Renal cortex interstitium (tissue), 11 donors: ENCODE measurements at regions not wholly inside any gene's neighbourhood (a gene's known extent, or its start where the extent isn't known, plus 50 kb on each side); places are given as distances from the start of the nearest gene placed in this dataset.
"Not testable (repeated sequence)": the region's sequence is repeated elsewhere in the genome, so short reads cannot be mapped to it uniquely, and the experiment has no call there.

Experiments used
- DNase-seq, 11 donors: peaks; one replicate each; pipeline ENCODE4 v3.0.0-alpha.2; 2013; ENCODE audit warnings: low read depth in 9 of 11, low spot score in 4 of 11; ENCODE audit errors: extremely low read depth in 1 of 11

DNA sequence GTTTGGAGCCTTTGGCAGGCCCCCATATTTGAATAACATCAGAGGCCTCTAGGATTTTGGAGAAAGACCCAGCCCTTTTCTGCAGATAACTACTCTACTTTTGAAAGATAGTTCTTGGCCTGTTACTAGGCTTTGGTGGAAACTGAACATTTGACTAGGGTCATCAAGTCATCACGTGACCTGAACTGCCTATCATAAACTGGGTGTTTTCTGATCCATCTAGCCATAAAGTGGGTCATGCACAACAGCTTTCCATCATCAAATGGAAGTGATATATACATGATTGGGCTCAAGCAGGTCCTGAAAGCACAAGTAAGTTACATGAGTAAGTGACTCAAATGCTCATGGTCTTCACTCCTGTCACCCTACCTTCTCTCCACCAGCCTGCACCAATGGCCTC, 552.3 kb upstream of the GRM3 start:
- no peak for DNase-seq

DNA sequence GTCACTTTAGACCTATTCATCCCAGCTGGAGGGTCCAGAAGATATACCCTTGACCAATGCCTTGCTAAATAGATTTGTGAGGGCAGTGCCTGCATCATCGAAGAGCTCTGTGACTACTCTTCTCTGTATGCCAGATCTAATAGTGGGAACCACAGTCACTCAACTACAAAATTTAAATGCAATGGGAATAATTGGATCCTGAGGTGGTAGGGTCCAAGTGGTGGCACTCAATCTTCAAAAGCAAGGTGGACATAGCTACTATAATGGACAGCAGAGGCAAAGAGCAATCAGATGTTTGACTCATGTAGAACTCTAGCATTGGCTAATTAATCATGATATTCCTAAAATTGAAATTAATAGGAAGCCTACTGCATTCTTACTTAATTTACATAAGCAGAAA, 554.3 kb upstream of the GRM3 start:
- DNase-seq, result no peak

GRCh38 chr7:86064572-86064971, 579.1 kb upstream of the GRM3 start:
- not testable (repeated sequence) for DNase-seq

DNA sequence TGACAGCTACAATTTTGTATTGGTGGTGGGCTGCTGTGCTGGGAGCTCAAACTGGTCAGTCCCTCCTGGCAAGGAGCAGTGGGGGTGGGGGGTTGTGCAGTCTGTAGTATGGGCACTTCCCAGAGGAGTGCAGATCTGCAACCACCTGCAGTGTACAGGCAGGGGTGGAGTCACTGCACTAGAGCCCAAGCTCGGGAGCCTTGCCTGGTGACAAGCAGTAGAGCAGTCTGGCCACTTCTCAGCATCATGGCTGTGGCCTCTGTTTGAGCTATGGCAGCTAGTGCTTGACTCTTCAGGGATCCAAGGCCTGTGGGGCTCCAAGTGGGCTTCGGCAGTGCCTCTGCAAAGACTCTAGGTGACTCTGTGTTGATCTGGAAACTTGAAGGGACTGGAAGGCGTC, 585.1 kb upstream of the GRM3 start:
- no peak for DNase-seq

GRCh38 chr7:86050918-86051317, 592.8 kb upstream of the GRM3 start:
- no peak for DNase-seq

GRCh38 chr7:86049910-86050309, 593.8 kb upstream of the GRM3 start:
- DNase-seq, result no peak

GRCh38 chr7:86045197-86045596, 598.5 kb upstream of the GRM3 start:
- DNase-seq, result not testable (repeated sequence)

DNA sequence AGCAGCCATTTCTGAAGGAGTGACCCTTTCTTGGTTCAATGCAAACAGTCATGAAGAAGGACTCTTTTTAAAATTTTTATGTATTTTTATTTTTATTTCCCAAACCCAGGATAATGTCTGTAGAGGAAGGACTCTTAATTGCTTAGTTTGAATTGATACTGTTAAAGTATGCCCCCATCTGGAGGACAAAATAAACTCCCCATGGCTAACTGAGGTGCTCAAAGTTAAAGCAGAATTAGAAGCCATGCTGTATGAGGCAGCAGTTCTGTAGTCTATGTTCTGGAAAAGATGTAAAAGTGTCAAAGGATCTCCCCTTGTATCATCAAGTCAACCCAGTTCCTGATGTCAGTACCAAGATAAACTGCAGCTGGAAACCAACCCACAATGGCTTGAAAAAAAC, 617.9 kb upstream of the GRM3 start:
- no peak for DNase-seq

DNA sequence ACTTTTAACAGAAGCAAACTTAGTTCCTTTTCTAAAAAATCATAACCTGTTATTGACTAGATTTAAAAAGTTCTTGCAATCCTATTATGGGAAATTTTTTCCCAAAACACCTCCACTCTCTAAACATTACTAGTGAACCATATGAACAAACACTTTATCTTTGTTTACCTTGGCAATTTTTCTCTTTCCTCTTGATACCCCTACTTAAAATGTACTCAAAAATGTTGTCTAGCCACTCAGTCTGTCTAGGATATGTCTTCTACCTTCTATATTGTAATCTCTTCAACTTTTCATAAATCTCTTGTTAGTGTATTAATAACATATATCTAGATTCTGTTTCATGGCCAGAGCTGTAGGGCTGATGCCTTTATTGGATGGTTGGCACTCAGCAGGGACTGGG, 630.0 kb upstream of the GRM3 start:
- no peak for DNase-seq

- DNase-seq, result no peak
These were observed 630.7 kb upstream of the GRM3 start for GRCh38 chr7:86012971-86013370.

- no peak for DNase-seq
These were observed 634.8 kb upstream of the GRM3 start for GRCh38 chr7:86008898-86009297.

- no peak for DNase-seq
These were observed 636.8 kb upstream of the GRM3 start for GRCh38 chr7:86006909-86007308.

DNA sequence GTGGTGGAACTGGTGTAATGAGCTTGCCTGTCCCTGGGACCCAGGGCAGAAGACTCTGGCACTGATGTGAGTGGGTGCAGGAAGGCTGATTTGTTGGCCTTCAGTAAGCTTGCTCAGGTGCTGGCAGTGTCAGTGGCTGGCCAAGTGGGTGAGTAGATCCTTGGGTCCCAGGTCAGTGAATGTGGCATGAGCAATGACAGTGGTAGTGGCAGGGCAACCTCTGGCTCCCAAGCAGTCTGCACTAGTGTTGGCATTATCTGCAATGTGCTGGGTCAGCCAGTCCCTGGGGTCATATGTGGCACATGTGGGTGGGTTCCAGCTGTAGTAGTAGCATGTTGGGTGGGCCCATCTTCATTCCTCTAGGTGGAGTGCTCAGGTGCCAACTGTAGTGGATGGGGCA, 640.9 kb upstream of the GRM3 start:
- DNase-seq, result no peak

GRCh38 chr7:85997515-85997914, 646.2 kb upstream of the GRM3 start:
- no peak for DNase-seq

DNA sequence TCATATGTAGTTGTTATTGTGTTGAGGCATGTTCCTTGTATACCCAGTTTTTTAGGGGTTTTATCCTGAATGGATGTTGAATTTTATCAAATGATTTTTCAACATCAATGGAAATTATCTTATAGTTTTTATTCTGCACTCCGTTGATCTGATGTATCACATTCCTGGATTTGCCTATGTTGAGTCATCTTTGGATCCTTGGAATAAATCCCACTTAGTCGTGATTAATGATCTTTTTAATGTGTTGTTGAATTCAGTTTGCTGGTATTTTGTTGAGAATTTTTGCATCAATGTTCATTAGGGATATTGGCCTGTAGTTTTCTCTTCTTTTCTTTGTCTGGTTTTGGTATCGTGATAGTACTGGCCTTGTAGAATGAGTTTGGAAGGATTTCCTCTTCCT, 648.6 kb upstream of the GRM3 start:
- no peak for DNase-seq

- DNase-seq, result no peak
These were observed 663.0 kb upstream of the GRM3 start for GRCh38 chr7:85980740-85981139.

- DNase-seq, result no peak
These were observed 669.5 kb upstream of the GRM3 start for GRCh38 chr7:85974176-85974575.

DNA sequence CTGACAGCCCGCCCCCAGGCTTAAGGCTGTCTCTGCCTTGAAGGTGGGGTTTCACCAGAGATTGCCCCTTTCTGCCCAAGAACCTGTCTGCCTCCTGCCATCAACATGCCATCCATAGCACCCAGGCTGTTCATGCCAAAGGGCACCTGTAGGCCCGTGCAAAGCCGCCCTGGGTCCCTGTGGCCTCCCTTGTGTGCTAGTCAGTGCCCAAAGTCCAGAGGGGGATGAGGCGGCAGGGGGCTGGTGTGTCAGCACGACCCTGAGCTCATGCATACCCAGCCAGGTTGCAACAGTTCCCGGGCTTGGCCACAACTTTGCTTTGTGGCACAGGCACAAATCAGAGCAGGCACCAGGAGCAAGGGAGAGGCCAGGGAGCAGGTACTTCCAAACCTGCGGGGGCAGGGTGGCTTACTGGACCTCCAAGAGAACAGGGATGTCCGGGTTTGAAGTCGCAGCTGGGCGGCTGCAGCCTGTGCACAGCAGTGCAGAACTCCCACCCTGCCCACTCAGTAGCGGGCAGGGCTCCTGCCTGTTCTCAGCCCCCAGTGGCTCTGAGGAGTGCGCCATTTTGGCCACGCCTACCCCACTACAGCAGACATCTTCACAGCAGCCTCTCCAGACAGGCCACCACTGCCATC, 671.1 kb upstream of the GRM3 start:
- no peak for DNase-seq

GRCh38 chr7:85954961-85955360, 688.7 kb upstream of the GRM3 start:
- no peak for DNase-seq

- no peak for DNase-seq
These were observed 692.8 kb upstream of the GRM3 start for GRCh38 chr7:85950871-85951270.

GRCh38 chr7:85950418-85950817, 693.3 kb upstream of the GRM3 start:
- no peak for DNase-seq

DNA sequence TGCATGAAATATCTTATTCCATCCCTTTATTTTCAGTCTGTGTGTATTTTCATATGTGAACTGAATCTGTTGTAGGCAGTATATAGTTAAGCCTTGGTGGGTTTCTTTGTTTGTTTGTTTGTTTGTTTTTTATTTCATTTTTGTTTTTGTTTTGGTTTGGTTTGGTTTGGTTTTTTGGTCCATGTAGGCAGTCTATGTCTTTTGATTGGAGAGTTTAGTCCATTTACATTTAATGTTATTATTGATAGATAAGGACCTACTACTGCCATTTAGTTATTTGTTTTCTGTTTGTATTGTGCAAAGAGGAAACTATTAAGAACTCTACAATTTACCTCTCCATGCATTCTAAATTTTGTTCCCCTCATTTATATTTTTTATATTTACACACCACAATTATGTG, 695.9 kb upstream of the GRM3 start:
- no peak for DNase-seq
